Osteocyte (in vitro differentiated cells): ENCODE measurements at regions not wholly inside any gene's neighbourhood (a gene's known extent, or its start where the extent isn't known, plus 50 kb on each side); places are given as distances from the start of the nearest gene placed in this dataset.
A peak's percentile ranks its signal among the peaks of the same experiment; 100 is the strongest.

Source experiments
- DNase-seq: peaks from one replicate; pipeline ENCODE4 v3.0.0; 2021; ENCODE audit warnings: mixed read lengths; ENCODE audit not compliant: unreplicated experiment; ENCODE audit errors: extremely low spot score
- H3K27ac Mint-ChIP-seq: one replicate; pipeline ENCODE4 v1.8.0; 2021; ENCODE audit warnings: mild to moderate bottlenecking, mixed read lengths; ENCODE audit not compliant: unreplicated experiment
- H3K27me3 Mint-ChIP-seq: one replicate; pipeline ENCODE4 v1.8.0; 2021; ENCODE audit warnings: mixed read lengths; ENCODE audit not compliant: unreplicated experiment
- H3K36me3 Mint-ChIP-seq: one replicate; pipeline ENCODE4 v1.8.0; 2021; ENCODE audit warnings: mixed read lengths; ENCODE audit not compliant: unreplicated experiment
- H3K4me1 Mint-ChIP-seq: one replicate; pipeline ENCODE4 v1.8.0; 2021; ENCODE audit warnings: mixed read lengths; ENCODE audit not compliant: unreplicated experiment
- H3K4me3 Mint-ChIP-seq: one replicate; pipeline ENCODE4 v1.8.0; 2021; ENCODE audit warnings: mild to moderate bottlenecking, moderate library complexity, mixed read lengths; ENCODE audit not compliant: unreplicated experiment
- H3K9me3 Mint-ChIP-seq: one replicate; pipeline ENCODE4 v1.8.0; 2021; ENCODE audit warnings: mixed read lengths; ENCODE audit not compliant: unreplicated experiment
- CTCF ChIP-seq: fragments of 200-600 bp; sonication (generic); IDR thresholded peaks from 2 replicates; pipeline ENCODE4 v1.5.0; 2021; ENCODE audit warnings: antibody characterized with exemption, mild to moderate bottlenecking, moderate library complexity

DNA sequence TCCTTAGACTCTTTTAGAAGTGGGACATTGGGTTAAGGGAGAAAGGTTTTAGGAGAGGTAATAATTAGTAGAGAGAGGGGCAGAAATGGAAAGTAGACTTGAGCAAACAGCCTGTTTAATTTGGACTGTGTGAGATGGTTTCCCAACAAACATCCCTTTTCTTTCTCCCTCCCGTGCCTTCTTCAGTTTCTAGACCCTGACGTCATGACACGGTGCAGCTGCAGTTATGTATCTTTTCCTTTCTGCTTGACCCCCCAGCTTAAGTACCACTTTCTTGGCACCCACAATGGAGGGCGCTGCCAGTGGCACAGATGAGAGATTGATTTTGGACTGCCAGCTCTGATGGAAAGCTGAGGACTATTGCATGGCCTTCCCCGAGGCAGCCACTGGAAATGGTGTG, 86.9 kb upstream of the FAM136A start:
- Mint-ChIP-seq H3K4me3 (no peak overlapping the region), H3K36me3 (no peaks in the 10 kb centered on the region), H3K4me1 (no peaks in the 10 kb centered on the region), H3K9me3 (no peaks in the 10 kb centered on the region), H3K27ac (no peak overlapping the region), H3K27me3 (peaks cover 4% of the 10 kb centered on the region)
- TF ChIP-seq CTCF = no peak
- peak; percentile 36 for DNase-seq

DNA sequence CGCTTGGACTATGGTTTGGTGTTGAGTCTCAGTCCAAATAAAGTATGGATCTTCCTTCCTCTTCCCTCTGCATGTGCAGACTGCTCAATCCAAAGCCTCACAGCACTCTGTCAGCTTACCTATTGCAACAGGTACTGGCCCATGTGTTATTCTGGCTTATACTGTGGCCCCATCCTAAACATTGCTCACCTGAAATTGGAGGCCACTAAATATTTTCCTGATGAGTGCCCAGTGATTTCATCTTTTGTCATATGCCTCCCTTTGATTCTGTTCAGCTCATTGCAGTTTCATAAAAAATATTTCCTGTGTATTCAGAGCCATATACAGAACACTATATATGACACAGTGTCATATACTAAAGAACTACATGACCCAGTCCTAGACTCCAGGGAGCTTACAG, 86.3 kb upstream of the FAM136A start:
- no peak overlapping the region for H3K27ac Mint-ChIP-seq
- no peak overlapping the region for H3K4me3 Mint-ChIP-seq
- DNase-seq = no peak
- peaks cover 4% of the 10 kb centered on the region for H3K27me3 Mint-ChIP-seq
- no peak for TF ChIP-seq CTCF
- no peaks in the 10 kb centered on the region for H3K9me3 Mint-ChIP-seq
- no peaks in the 10 kb centered on the region for H3K4me1 Mint-ChIP-seq
- H3K36me3 Mint-ChIP-seq = no peaks in the 10 kb centered on the region

DNA sequence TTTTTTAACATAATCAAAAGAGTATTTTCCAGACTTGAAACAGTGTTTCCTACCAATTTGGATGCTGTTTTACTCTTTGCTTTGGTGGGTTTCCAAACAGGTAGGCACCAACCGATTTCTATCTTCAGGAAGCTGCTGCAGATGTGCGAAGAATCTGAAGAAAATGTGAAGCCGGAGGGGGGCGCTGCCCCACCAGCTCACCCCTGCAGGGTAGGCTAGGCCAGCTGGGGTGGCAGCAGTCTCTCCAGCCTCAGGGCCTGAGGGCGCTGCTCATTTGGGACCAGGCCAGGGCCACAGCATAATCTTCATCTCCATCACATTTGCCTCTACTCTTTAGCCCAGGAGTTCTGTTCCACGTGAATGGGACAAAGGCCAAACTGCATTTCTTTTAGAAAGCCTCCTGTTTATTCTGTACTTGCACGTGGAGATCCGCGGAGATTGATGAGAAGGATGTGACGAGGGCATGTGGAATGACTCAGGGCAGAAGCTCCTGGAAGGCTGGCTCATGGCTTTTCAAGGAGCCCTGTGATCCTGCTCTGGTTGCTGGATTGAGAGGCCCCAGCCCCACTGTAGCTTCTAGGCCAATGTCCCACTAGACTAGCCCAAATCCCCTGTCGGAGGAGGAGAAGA, 84.2 kb upstream of the FAM136A start:
- peak; percentile 79 for DNase-seq
- no peaks in the 10 kb centered on the region for H3K9me3 Mint-ChIP-seq
- peaks cover 4% of the 10 kb centered on the region for H3K27me3 Mint-ChIP-seq
- no peaks in the 10 kb centered on the region for H3K36me3 Mint-ChIP-seq
- no peaks in the 10 kb centered on the region for H3K4me1 Mint-ChIP-seq
- TF ChIP-seq CTCF = no peak
- no peak overlapping the region for H3K4me3 Mint-ChIP-seq
- H3K27ac Mint-ChIP-seq = no peak overlapping the region

DNA sequence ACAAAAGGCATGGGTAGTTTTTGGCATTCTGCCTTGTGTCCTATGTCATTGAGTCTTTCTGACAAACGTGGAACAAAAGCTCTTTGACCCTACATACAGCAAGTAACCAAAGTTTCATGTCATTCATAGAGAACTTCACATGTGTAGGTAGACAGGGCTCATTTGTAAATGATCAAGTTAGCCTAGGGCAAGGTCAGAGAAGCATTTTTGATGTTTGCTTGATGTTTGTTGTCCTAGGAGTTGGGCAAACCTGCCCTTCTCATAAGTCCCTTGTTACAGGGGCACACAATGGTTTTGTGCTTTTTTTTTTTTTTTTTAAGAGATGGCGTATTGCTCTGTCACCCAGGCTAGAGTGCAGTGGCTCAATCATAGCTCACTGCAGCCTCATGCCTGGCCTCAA, 83.3 kb upstream of the FAM136A start:
- TF ChIP-seq CTCF = no peak
- Mint-ChIP-seq H3K36me3 (no peaks in the 10 kb centered on the region), H3K27me3 (peaks cover 8% of the 10 kb centered on the region), H3K9me3 (no peaks in the 10 kb centered on the region), H3K4me1 (no peaks in the 10 kb centered on the region), H3K27ac (no peak overlapping the region), H3K4me3 (no peak overlapping the region)
- DNase-seq = no peak

DNA sequence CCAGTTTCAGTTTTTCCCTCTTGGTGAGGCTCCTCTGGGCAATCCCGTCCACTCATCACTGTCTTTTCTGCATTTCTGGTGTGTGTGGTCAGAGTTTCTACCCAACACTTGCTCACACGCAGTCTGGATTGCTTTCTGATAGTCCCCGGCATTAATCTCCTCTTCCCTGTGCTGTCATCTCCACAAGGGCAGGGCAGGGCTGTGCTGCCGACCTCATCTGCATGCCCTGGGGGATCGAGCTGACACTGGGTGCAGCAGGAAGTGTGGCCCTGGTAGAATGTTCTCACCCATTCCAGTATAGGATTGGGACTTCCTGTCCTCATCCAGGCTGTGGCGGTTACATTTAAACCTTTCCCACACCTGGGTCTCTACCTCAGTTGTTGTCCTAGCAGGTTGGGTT, 80.0 kb upstream of the FAM136A start:
- no peak for DNase-seq

More for the DNA sequence above, 80.0 kb upstream of the FAM136A start:
- Mint-ChIP-seq H3K27me3 (peaks cover 18% of the 10 kb centered on the region), H3K4me3 (no peak overlapping the region), H3K27ac (no peak overlapping the region), H3K9me3 (no peaks in the 10 kb centered on the region), H3K36me3 (no peaks in the 10 kb centered on the region), H3K4me1 (no peaks in the 10 kb centered on the region)
- TF ChIP-seq CTCF = no peak
